Endothelial cell (in vitro differentiated cells): ENCODE measurements at regions not wholly inside any gene's neighbourhood (a gene's known extent, or its start where the extent isn't known, plus 50 kb on each side); places are given as distances from the start of the nearest gene placed in this dataset.
"Not testable (repeated sequence)": the region's sequence is repeated elsewhere in the genome, so short reads cannot be mapped to it uniquely, and the experiment has no call there.

Experiments
- DNase-seq: peaks from one replicate; pipeline ENCODE4 v3.0.0; 2021; ENCODE audit warnings: low spot score
- H3K27ac Mint-ChIP-seq: one replicate; pipeline ENCODE4 v1.8.0; 2021; ENCODE audit warnings: mixed read lengths, inconsistent platforms; ENCODE audit not compliant: unreplicated experiment
- H3K27me3 Mint-ChIP-seq: one replicate; pipeline ENCODE4 v1.8.0; 2021; ENCODE audit warnings: mild to moderate bottlenecking, moderate library complexity, mixed read lengths, inconsistent platforms; ENCODE audit not compliant: unreplicated experiment
- H3K36me3 Mint-ChIP-seq: one replicate; pipeline ENCODE4 v1.8.0; 2021; ENCODE audit warnings: mild to moderate bottlenecking, low read depth, mixed read lengths, inconsistent platforms; ENCODE audit not compliant: unreplicated experiment
- H3K4me1 Mint-ChIP-seq: one replicate; pipeline ENCODE4 v1.8.0; 2021; ENCODE audit warnings: mild to moderate bottlenecking, mixed read lengths, inconsistent platforms; ENCODE audit not compliant: unreplicated experiment
- H3K4me3 Mint-ChIP-seq: one replicate; pipeline ENCODE4 v1.8.0; 2021; ENCODE audit warnings: mild to moderate bottlenecking, mixed read lengths, inconsistent platforms; ENCODE audit not compliant: unreplicated experiment
- H3K9me3 Mint-ChIP-seq: one replicate; pipeline ENCODE4 v1.8.0; 2021; ENCODE audit warnings: mixed read lengths, inconsistent platforms; ENCODE audit not compliant: unreplicated experiment
- CTCF ChIP-seq: fragments of 200-600 bp; sonication (generic); IDR thresholded peaks from one replicate; pipeline ENCODE4 v1.5.0; 2021; ENCODE audit warnings: antibody characterized with exemption; ENCODE audit not compliant: unreplicated experiment

GRCh38 chr17:46424187-46424884 lies 62.8 kb upstream of the ARL17B start:
- not testable (repeated sequence) for H3K27ac Mint-ChIP-seq, H3K27me3 Mint-ChIP-seq, H3K4me3 Mint-ChIP-seq, H3K4me1 Mint-ChIP-seq, DNase-seq, H3K9me3 Mint-ChIP-seq, H3K36me3 Mint-ChIP-seq
- peak; percentile 55 for TF ChIP-seq CTCF

GRCh38 chr17:46417907-46418306 lies 56.3 kb upstream of the ARL17B start:
- not testable (repeated sequence) for H3K9me3 Mint-ChIP-seq, H3K27me3 Mint-ChIP-seq, H3K4me1 Mint-ChIP-seq, H3K36me3 Mint-ChIP-seq, H3K4me3 Mint-ChIP-seq, DNase-seq
- peak overlapping the region; percentile 48 for H3K27ac Mint-ChIP-seq

GRCh38 chr17:46417261-46417660 lies 55.7 kb upstream of the ARL17B start:
- H3K9me3 Mint-ChIP-seq, H3K27ac Mint-ChIP-seq, H3K4me3 Mint-ChIP-seq, DNase-seq, H3K27me3 Mint-ChIP-seq, H3K36me3 Mint-ChIP-seq, H3K4me1 Mint-ChIP-seq: not testable (repeated sequence)

GRCh38 chr17:46414559-46414958 lies 53.0 kb upstream of the ARL17B start:
- H3K9me3 Mint-ChIP-seq, H3K4me3 Mint-ChIP-seq, H3K4me1 Mint-ChIP-seq: not testable (repeated sequence)

GRCh38 chr17:46412156-46412555 lies 50.6 kb upstream of the ARL17B start:
- H3K9me3 Mint-ChIP-seq, DNase-seq, H3K27ac Mint-ChIP-seq, H3K4me1 Mint-ChIP-seq, H3K27me3 Mint-ChIP-seq, H3K4me3 Mint-ChIP-seq, H3K36me3 Mint-ChIP-seq: not testable (repeated sequence)

More at GRCh38 chr17:46414559-46414958, 53.0 kb upstream of the ARL17B start:
- not testable (repeated sequence) for H3K36me3 Mint-ChIP-seq, H3K27me3 Mint-ChIP-seq, H3K27ac Mint-ChIP-seq, DNase-seq

- H3K27me3 Mint-ChIP-seq, H3K9me3 Mint-ChIP-seq, DNase-seq, H3K27ac Mint-ChIP-seq, H3K4me1 Mint-ChIP-seq, H3K4me3 Mint-ChIP-seq, H3K36me3 Mint-ChIP-seq: not testable (repeated sequence)
Measured at GRCh38 chr17:46411172-46411852, 49.7 kb upstream of the ARL17B start.
